KBM-7 (cell line): ENCODE measurements at regions not wholly inside any gene's neighbourhood (a gene's known extent, or its start where the extent isn't known, plus 50 kb on each side); places are given as distances from the start of the nearest gene placed in this dataset.
"Not testable (repeated sequence)": the region's sequence is repeated elsewhere in the genome, so short reads cannot be mapped to it uniquely, and the experiment has no call there.

ENCODE experiments used
- DNase-seq: peaks from one replicate; pipeline ENCODE4 v3.0.0-alpha.2; 2015
- in situ Hi-C: fragments of 300-500 bp; cut with MboI; formaldehyde crosslinking; loops from 2 replicates; pipeline ENCODE4 v1.14.3; 2020; ENCODE audit warnings: low sequenced_read_pairs, low pct_unique_long_range_greater_than_20kb, mixed read lengths

- in situ Hi-C loops: no loop called here
- DNase-seq: no peak
Measured at GRCh38 chr17:33987162-33987561, 267.9 kb upstream of the CCL2 start.

- in situ Hi-C loops: no loop called here
- no peak for DNase-seq
Measured at GRCh38 chr17:33989361-33990148, 265.5 kb upstream of the CCL2 start.

GRCh38 chr17:33990943-33991706 lies 264.0 kb upstream of the CCL2 start:
- DNase-seq: no peak
- in situ Hi-C loops: no loop called here

- in situ Hi-C loops: no loop called here
Measured at GRCh38 chr17:33992113-33992512, 263.0 kb upstream of the CCL2 start.

GRCh38 chr17:34000639-34001038 lies 254.4 kb upstream of the CCL2 start:
- no peak for DNase-seq
- in situ Hi-C loops: no loop called here

More at GRCh38 chr17:33992113-33992512, 263.0 kb upstream of the CCL2 start:
- no peak for DNase-seq

- in situ Hi-C loops: no loop called here
Measured at GRCh38 chr17:34001246-34001645, 253.8 kb upstream of the CCL2 start.

GRCh38 chr17:34006126-34006525 lies 249.0 kb upstream of the CCL2 start:
- DNase-seq: no peak
- in situ Hi-C loops: no loop called here

More at GRCh38 chr17:34001246-34001645, 253.8 kb upstream of the CCL2 start:
- DNase-seq: no peak

GRCh38 chr17:34008125-34008524 lies 247.0 kb upstream of the CCL2 start:
- in situ Hi-C loops: no loop called here
- DNase-seq: no peak

- in situ Hi-C loops: no loop called here
- no peak for DNase-seq
Measured at GRCh38 chr17:34009912-34010311, 245.2 kb upstream of the CCL2 start.

GRCh38 chr17:34010534-34010933 lies 244.6 kb upstream of the CCL2 start:
- DNase-seq: no peak
- in situ Hi-C loops: no loop called here

GRCh38 chr17:34011599-34011998 lies 243.5 kb upstream of the CCL2 start:
- in situ Hi-C loops: no loop called here
- no peak for DNase-seq

GRCh38 chr17:34012709-34013375 lies 242.2 kb upstream of the CCL2 start:
- DNase-seq: no peak
- in situ Hi-C loops: no loop called here

- DNase-seq: no peak
Measured at GRCh38 chr17:34015253-34015652, 239.8 kb upstream of the CCL2 start.

GRCh38 chr17:34024386-34024785 lies 230.7 kb upstream of the CCL2 start:
- in situ Hi-C loops: no loop called here

More at GRCh38 chr17:34015253-34015652, 239.8 kb upstream of the CCL2 start:
- in situ Hi-C loops: no loop called here

GRCh38 chr17:34024806-34025551 lies 230.1 kb upstream of the CCL2 start:
- no peak for DNase-seq
- in situ Hi-C loops: no loop called here

More at GRCh38 chr17:34024386-34024785, 230.7 kb upstream of the CCL2 start:
- no peak for DNase-seq

GRCh38 chr17:34030601-34031000 lies 224.5 kb upstream of the CCL2 start:
- DNase-seq, in situ Hi-C loops: not testable (repeated sequence)

GRCh38 chr17:34032305-34032704 lies 222.8 kb upstream of the CCL2 start:
- in situ Hi-C loops, DNase-seq: not testable (repeated sequence)

- DNase-seq, in situ Hi-C loops: not testable (repeated sequence)
Measured at GRCh38 chr17:34038786-34039185, 216.3 kb upstream of the CCL2 start.

GRCh38 chr17:34039213-34039612 lies 215.9 kb upstream of the CCL2 start:
- in situ Hi-C loops, DNase-seq: not testable (repeated sequence)
